ENCODE measurements at regions not wholly inside any gene's neighbourhood (a gene's known extent, or its start where the extent isn't known, plus 50 kb on each side); places are given as distances from the start of the nearest gene placed in this dataset.

DNA sequence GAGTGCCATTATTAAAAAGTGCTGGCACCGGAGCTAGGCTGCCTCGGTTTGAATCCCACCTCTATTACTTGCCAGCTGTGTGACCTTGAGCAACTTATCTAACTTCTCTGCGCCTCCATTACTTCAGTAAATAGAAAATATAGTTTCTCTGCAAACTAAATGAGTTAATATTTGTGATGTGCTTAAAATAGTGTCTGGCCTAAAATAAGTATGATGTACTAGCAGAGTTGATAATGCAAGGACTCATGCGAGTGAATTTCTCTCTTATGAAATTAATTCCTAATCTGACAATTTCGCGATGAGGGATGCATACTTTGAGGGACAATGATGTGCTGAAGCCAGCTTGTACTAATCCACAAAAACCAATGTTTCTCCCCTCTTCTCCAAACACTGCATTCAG is 180.8 kb upstream of the NTF3 start:
- FAIRE-seq (no peak), DNase-seq (ENCODE audit: low read depth, low spot score) (no peak), ATAC-seq (no peak)
- H3K9me3 ChIP-seq (replicated peaks; ENCODE audit: control insufficient read depth, insufficient read depth, low read length) = no peaks in the 10 kb centered on the region
- H3K4me1 ChIP-seq (ENCODE audit: control insufficient read depth, insufficient read depth, low read length) = no peaks in the 10 kb centered on the region
- no peak overlapping the region for H2AFZ ChIP-seq (ENCODE audit: control insufficient read depth, low read depth, low read length)
- BruUV-seq (replicated peaks) = no TSS peak
- no peaks in the 10 kb centered on the region for H3K36me3 ChIP-seq (ENCODE audit: control insufficient read depth in 2 of 2, insufficient read depth in 2 of 2, low read length in 1 of 2)
- TF ChIP-seq ASH2L (IDR thresholded peaks at IDR 0.05; ENCODE audit: borderline replicate concordance, low read depth) (no peak), SMAD1 (IDR thresholded peaks at IDR 0.05; ENCODE audit: low read depth, partially characterized antibody) (no peak), CBX5 (IDR thresholded peaks at IDR 0.05; ENCODE audit: low read depth) (no peak), SREBF1 (IDR thresholded peaks at IDR 0.05; ENCODE audit: low read length) (no peak)
- TF ChIP-seq, protein P1, sequence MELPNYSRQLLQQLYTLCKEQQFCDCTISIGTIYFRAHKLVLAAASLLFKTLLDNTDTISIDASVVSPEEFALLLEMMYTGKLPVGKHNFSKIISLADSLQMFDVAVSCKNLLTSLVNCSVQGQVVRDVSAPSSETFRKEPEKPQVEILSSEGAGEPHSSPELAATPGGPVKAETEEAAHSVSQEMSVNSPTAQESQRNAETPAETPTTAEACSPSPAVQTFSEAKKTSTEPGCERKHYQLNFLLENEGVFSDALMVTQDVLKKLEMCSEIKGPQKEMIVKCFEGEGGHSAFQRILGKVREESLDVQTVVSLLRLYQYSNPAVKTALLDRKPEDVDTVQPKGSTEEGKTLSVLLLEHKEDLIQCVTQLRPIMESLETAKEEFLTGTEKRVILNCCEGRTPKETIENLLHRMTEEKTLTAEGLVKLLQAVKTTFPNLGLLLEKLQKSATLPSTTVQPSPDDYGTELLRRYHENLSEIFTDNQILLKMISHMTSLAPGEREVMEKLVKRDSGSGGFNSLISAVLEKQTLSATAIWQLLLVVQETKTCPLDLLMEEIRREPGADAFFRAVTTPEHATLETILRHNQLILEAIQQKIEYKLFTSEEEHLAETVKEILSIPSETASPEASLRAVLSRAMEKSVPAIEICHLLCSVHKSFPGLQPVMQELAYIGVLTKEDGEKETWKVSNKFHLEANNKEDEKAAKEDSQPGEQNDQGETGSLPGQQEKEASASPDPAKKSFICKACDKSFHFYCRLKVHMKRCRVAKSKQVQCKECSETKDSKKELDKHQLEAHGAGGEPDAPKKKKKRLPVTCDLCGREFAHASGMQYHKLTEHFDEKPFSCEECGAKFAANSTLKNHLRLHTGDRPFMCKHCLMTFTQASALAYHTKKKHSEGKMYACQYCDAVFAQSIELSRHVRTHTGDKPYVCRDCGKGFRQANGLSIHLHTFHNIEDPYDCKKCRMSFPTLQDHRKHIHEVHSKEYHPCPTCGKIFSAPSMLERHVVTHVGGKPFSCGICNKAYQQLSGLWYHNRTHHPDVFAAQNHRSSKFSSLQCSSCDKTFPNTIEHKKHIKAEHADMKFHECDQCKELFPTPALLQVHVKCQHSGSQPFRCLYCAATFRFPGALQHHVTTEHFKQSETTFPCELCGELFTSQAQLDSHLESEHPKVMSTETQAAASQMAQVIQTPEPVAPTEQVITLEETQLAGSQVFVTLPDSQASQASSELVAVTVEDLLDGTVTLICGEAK (IDR thresholded peaks at IDR 0.05; ENCODE audit: borderline replicate concordance) = no peak
- TF ChIP-seq, protein P2, sequence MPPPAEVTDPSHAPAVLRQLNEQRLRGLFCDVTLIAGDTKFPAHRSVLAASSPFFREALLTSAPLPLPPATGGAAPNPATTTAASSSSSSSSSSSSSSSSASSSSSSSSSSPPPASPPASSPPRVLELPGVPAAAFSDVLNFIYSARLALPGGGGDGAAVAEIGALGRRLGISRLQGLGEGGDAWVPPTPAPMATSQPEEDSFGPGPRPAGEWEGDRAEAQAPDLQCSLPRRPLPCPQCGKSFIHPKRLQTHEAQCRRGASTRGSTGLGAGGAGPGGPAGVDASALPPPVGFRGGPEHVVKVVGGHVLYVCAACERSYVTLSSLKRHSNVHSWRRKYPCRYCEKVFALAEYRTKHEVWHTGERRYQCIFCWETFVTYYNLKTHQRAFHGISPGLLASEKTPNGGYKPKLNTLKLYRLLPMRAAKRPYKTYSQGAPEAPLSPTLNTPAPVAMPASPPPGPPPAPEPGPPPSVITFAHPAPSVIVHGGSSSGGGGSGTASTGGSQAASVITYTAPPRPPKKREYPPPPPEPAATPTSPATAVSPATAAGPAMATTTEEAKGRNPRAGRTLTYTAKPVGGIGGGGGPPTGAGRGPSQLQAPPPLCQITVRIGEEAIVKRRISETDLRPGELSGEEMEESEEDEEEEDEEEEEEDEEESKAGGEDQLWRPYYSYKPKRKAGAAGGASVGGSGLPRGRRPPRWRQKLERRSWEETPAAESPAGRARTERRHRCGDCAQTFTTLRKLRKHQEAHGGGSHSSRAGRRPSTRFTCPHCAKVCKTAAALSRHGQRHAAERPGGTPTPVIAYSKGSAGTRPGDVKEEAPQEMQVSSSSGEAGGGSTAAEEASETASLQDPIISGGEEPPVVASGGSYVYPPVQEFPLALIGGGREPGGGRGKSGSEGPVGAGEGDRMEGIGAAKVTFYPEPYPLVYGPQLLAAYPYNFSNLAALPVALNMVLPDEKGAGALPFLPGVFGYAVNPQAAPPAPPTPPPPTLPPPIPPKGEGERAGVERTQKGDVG (CRISPR knock-in tag; IDR thresholded peaks at IDR 0.05) = no peak
- TF ChIP-seq, protein P3, sequence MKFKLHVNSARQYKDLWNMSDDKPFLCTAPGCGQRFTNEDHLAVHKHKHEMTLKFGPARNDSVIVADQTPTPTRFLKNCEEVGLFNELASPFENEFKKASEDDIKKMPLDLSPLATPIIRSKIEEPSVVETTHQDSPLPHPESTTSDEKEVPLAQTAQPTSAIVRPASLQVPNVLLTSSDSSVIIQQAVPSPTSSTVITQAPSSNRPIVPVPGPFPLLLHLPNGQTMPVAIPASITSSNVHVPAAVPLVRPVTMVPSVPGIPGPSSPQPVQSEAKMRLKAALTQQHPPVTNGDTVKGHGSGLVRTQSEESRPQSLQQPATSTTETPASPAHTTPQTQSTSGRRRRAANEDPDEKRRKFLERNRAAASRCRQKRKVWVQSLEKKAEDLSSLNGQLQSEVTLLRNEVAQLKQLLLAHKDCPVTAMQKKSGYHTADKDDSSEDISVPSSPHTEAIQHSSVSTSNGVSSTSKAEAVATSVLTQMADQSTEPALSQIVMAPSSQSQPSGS (IDR thresholded peaks at IDR 0.05; ENCODE audit: low read length) = no peak
- H3K9ac ChIP-seq (ENCODE audit: control insufficient read depth, insufficient read depth, low read length) = no peak overlapping the region
- in situ Hi-C loops (cut with MboI) (no loop called here), intact Hi-C loops (cut with micrococcal nuclease; ENCODE audit: unreplicated experiment) (no loop called here)
- no peak overlapping the region for H3K4me3 ChIP-seq
- RAD21 ChIA-PET (ENCODE audit: unreplicated experiment) = no interaction called here
- SMC1A ChIA-PET (ENCODE audit: uncharacterized antibody, unreplicated experiment) = no interaction called here
- POLR2A ChIA-PET = no interaction called here
- H4K20me1 ChIP-seq (ENCODE audit: control insufficient read depth, insufficient read depth) = no peaks in the 10 kb centered on the region
- no peak overlapping the region for H3K27ac ChIP-seq (ENCODE audit: control insufficient read depth, insufficient read depth)
- H3K4me2 ChIP-seq (ENCODE audit: control insufficient read depth, insufficient read depth) = no peak overlapping the region
- WGBS (ENCODE audit: insufficient coverage, insufficient replicate concordance, low lambda C conversion rate, missing lambda C conversion rate) = 21% methylated on average over 6 of the region's 6 CpGs
- H3K27me3 ChIP-seq (replicated peaks in 1 of 2; ENCODE audit: control insufficient read depth in 2 of 2, insufficient read depth in 2 of 2, low read length in 1 of 2) = no peaks in the 10 kb centered on the region; a peak in 2 of 4 replicates
- CTCF ChIA-PET = no interaction called here
- no peaks in the 10 kb centered on the region for H3K79me2 ChIP-seq (ENCODE audit: control insufficient read depth, insufficient read depth, low read length)

All from GM12878 (cell line).